Astrocyte (in vitro differentiated cells and primary cell): ENCODE measurements at regions not wholly inside any gene's neighbourhood (a gene's known extent, or its start where the extent isn't known, plus 50 kb on each side); places are given as distances from the start of the nearest gene placed in this dataset.

Experiments used
- DNase-seq: peaks from one replicate; pipeline ENCODE4 v3.0.0-alpha.2; 2010; ENCODE audit warnings: low read depth
- FAIRE-seq: peaks from 2 replicates; lab custom pipeline; 2011; peaks lifted over from hg19 to GRCh38; lab: Jason Lieb, UNC
- H2AFZ ChIP-seq: 2 replicates; pipeline ENCODE4 v1.6.0; 2012; ENCODE audit warnings: low read depth, low read length, inconsistent platforms
- H3K27ac ChIP-seq: 2 replicates; pipeline ENCODE4 v1.5.1; 2011; ENCODE audit warnings: low read depth, low read length, inconsistent platforms
- H3K27me3 ChIP-seq: 2 replicates; pipeline ENCODE4 v1.6.0; 2011; ENCODE audit warnings: low read length, inconsistent platforms; ENCODE audit not compliant: insufficient read depth
- H3K36me3 ChIP-seq: 2 replicates; pipeline ENCODE4 v1.5.1; 2011; ENCODE audit warnings: low read length, inconsistent platforms; ENCODE audit not compliant: insufficient read depth
- H3K4me1 ChIP-seq: 2 replicates; pipeline ENCODE4 v1.5.1; 2011; ENCODE audit warnings: low read length, inconsistent platforms; ENCODE audit not compliant: insufficient read depth
- H3K4me2 ChIP-seq: 2 replicates; pipeline ENCODE4 v1.6.0; 2012; ENCODE audit warnings: low read length, inconsistent platforms
- H3K4me3 ChIP-seq: 2 replicates; pipeline ENCODE4 v1.5.1; 2011; ENCODE audit warnings: low read depth, mild to moderate bottlenecking, low read length, inconsistent platforms; ENCODE audit not compliant: insufficient read depth
- H3K79me2 ChIP-seq: 2 replicates; pipeline ENCODE4 v1.6.0; 2012; ENCODE audit warnings: mild to moderate bottlenecking, low read length, inconsistent platforms; ENCODE audit not compliant: insufficient read depth
- H3K9ac ChIP-seq: 2 replicates; pipeline ENCODE4 v1.6.0; 2012; ENCODE audit warnings: mild to moderate bottlenecking, low read length, inconsistent platforms
- H3K9me3 ChIP-seq: 2 replicates; pipeline ENCODE4 v1.5.1; 2012; ENCODE audit warnings: low read depth, mild to moderate bottlenecking, low read length, inconsistent platforms; ENCODE audit not compliant: insufficient read depth
- H4K20me1 ChIP-seq: 2 replicates; pipeline ENCODE4 v1.6.0; 2012; ENCODE audit warnings: low read length, inconsistent platforms; ENCODE audit not compliant: insufficient read depth
- H3K27ac Mint-ChIP-seq: one replicate; pipeline ENCODE4 v1.8.0; 2021; ENCODE audit warnings: mild to moderate bottlenecking, mixed read lengths; ENCODE audit not compliant: unreplicated experiment
- H3K27me3 Mint-ChIP-seq: one replicate; pipeline ENCODE4 v1.8.0; 2021; ENCODE audit warnings: low read depth, mixed read lengths; ENCODE audit not compliant: unreplicated experiment
- H3K36me3 Mint-ChIP-seq: one replicate; pipeline ENCODE4 v1.8.0; 2021; ENCODE audit warnings: low read depth, mixed read lengths; ENCODE audit not compliant: unreplicated experiment
- H3K4me1 Mint-ChIP-seq: one replicate; pipeline ENCODE4 v1.8.0; 2021; ENCODE audit warnings: low read depth, mixed read lengths; ENCODE audit not compliant: unreplicated experiment
- H3K4me3 Mint-ChIP-seq: one replicate; pipeline ENCODE4 v1.8.0; 2021; ENCODE audit warnings: mild to moderate bottlenecking, moderate library complexity, mixed read lengths; ENCODE audit not compliant: unreplicated experiment
- H3K9me3 Mint-ChIP-seq: one replicate; pipeline ENCODE4 v1.8.0; 2021; ENCODE audit warnings: mild to moderate bottlenecking, mixed read lengths; ENCODE audit not compliant: unreplicated experiment
- EZH2 ChIP-seq: IDR thresholded peaks from 2 replicates; pipeline ENCODE4 v1.6.1; 2012; ENCODE audit warnings: mild to moderate bottlenecking, low read length, inconsistent platforms; ENCODE audit not compliant: insufficient read depth
- TF ChIP-seq, protein P1 (sequence below): IDR thresholded peaks from 2 replicates; pipeline ENCODE4 v1.5.1; 2011; ENCODE audit warnings: low read depth, mild to moderate bottlenecking, inconsistent platforms, low read length, moderate library complexity; ENCODE audit not compliant: insufficient read depth

DNA sequence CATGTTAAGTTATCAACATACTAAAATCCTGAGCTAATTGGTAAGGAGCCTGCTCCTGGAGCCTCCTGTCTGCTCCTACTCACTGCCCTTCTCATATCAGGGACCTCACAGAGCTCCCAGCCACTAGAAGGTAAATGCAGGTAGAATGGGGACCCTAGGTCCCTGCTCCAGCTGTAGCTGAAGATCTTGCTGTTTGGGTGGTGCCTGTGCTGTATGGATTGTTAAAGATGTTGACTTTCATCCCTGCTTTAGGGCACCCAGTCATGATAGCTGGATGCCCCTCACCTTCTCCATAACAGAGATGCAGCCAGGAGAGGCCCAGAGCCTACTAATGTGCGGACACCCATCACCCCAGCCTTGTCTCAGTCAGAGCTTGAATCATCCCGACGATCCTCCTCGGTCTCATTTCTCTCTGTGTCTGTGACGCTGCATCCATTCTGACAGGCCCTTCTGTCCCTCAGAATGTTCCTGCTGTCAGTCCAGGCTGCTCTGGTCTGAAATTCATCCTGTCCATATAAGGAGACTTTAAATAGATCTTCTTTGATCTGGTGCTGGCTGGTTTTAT lies 341.7 kb upstream of the GATB start:
- TF ChIP-seq, protein P1, sequence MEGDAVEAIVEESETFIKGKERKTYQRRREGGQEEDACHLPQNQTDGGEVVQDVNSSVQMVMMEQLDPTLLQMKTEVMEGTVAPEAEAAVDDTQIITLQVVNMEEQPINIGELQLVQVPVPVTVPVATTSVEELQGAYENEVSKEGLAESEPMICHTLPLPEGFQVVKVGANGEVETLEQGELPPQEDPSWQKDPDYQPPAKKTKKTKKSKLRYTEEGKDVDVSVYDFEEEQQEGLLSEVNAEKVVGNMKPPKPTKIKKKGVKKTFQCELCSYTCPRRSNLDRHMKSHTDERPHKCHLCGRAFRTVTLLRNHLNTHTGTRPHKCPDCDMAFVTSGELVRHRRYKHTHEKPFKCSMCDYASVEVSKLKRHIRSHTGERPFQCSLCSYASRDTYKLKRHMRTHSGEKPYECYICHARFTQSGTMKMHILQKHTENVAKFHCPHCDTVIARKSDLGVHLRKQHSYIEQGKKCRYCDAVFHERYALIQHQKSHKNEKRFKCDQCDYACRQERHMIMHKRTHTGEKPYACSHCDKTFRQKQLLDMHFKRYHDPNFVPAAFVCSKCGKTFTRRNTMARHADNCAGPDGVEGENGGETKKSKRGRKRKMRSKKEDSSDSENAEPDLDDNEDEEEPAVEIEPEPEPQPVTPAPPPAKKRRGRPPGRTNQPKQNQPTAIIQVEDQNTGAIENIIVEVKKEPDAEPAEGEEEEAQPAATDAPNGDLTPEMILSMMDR: no peak
- TF ChIP-seq EZH2: no peak
- Histone ChIP-seq H2AFZ (peak overlapping the region; percentile 36), H3K79me2 (no peaks in the 10 kb centered on the region), H3K4me1 (peaks cover 23% of the 10 kb centered on the region), H3K27me3 (no peaks in the 10 kb centered on the region), H3K4me3 (no peak overlapping the region), H3K36me3 (no peaks in the 10 kb centered on the region), H3K9me3 (no peaks in the 10 kb centered on the region), H4K20me1 (no peaks in the 10 kb centered on the region), H3K27ac (peak overlapping the region; percentile 6), H3K9ac (peak overlapping the region; percentile 14), H3K4me2 (peak overlapping the region; percentile 29)
- no peaks in the 10 kb centered on the region for H3K9me3 Mint-ChIP-seq
- no peak overlapping the region for H3K4me3 Mint-ChIP-seq
- DNase-seq (no peak), FAIRE-seq (no peak)
- H3K36me3 Mint-ChIP-seq: peaks cover 1% of the 10 kb centered on the region
- peaks cover 36% of the 10 kb centered on the region for H3K4me1 Mint-ChIP-seq
- peak overlapping the region; percentile 97 for H3K27ac Mint-ChIP-seq
- no peaks in the 10 kb centered on the region for H3K27me3 Mint-ChIP-seq

DNA sequence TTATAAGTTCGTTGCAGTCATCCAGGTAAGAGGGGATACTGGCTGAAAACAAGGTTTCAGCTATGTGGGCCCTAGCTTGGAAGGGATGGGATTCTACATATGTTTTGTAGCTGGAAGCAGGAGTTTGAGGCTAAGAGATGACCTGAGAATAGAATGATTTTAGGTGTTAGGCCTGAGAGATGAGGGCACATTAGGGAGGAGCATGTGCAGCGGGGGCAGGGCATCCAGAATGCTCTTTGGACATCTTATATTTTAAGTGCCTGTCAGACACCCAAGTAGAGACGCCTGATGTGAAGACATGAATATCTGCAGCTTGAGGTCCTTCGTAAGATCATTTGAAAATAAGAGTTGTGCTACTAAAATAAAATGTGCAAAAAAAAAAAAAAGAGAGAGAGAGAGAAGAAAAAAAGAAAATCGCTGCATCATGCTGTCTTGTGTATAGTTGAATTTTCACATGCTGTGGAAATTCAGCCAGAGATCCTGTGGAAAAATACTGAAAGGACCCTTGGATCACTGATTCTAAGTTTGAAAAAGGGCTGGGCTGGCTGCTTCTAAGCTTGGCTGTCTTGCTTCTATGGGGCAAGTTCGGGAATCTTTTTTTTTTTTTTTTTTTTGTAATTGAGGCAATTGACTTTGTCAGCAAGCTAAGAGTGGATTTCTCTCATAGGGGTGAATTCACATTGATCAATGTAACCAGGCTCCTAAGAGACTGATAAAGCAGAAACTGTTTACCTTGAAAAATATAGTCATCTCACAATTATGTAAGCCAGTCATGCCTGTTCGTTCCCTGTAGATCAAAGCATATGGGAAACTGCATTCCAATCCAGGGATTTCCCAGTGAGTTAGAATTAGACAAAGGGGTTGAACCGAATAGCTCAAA lies 341.0 kb upstream of the GATB start:
- Histone ChIP-seq H3K79me2 (no peaks in the 10 kb centered on the region), H3K4me1 (peaks cover 19% of the 10 kb centered on the region), H3K27me3 (no peaks in the 10 kb centered on the region), H3K36me3 (no peaks in the 10 kb centered on the region), H2AFZ (no peak overlapping the region), H3K9me3 (no peaks in the 10 kb centered on the region), H3K27ac (peak overlapping the region; percentile 6), H4K20me1 (no peaks in the 10 kb centered on the region), H3K4me2 (peak overlapping the region; percentile 29), H3K9ac (peak overlapping the region; percentile 14), H3K4me3 (no peak overlapping the region)
- no peak overlapping the region for H3K4me3 Mint-ChIP-seq
- H3K27me3 Mint-ChIP-seq: peaks cover 1% of the 10 kb centered on the region
- peak overlapping the region; percentile 97 for H3K27ac Mint-ChIP-seq
- FAIRE-seq (no peak), DNase-seq (peak; percentile 81)
- H3K36me3 Mint-ChIP-seq: peaks cover 1% of the 10 kb centered on the region
- no peak for TF ChIP-seq EZH2
- TF ChIP-seq, protein P1: no peak
- peaks cover 33% of the 10 kb centered on the region for H3K4me1 Mint-ChIP-seq
- H3K9me3 Mint-ChIP-seq: no peaks in the 10 kb centered on the region
